Natural killer cell (primary cell): ENCODE measurements at regions not wholly inside any gene's neighbourhood (a gene's known extent, or its start where the extent isn't known, plus 50 kb on each side); places are given as distances from the start of the nearest gene placed in this dataset.

ENCODE experiments used
- ATAC-seq, 3 donors: fragments of 150-1000 bp in 2 of 3; fragments of 200-7000 bp in 1 of 3; cut with Tn5 transposase; 1 replicate in 1 of 3; 2 replicates in 2 of 3; pipeline ENCODE4 v1.10.0; 2021; ENCODE audit warnings: mild to moderate bottlenecking in 2 of 3, moderate library complexity in 2 of 3
- DNase-seq, 2 donors: peaks; one replicate each; pipeline versions ENCODE4 v3.0.0 to v3.0.0-alpha.2; 2013 to 2021; ENCODE audit warnings: mixed read lengths in 1 of 2
- H3K27ac ChIP-seq: one replicate; pipeline ENCODE4 v1.5.1; 2013; ENCODE audit warnings: mild to moderate bottlenecking, low read length
- H3K27me3 ChIP-seq: one replicate; pipeline ENCODE4 v1.6.1; 2013; ENCODE audit warnings: low read length; ENCODE audit not compliant: control insufficient read depth, insufficient read depth
- H3K36me3 ChIP-seq: one replicate; pipeline ENCODE4 v1.6.1; 2013; ENCODE audit warnings: low read length; ENCODE audit not compliant: control insufficient read depth, insufficient read depth
- H3K4me1 ChIP-seq: one replicate; pipeline ENCODE4 v1.6.1; 2013; ENCODE audit warnings: low read length; ENCODE audit not compliant: control insufficient read depth, insufficient read depth
- H3K4me3 ChIP-seq: one replicate; pipeline ENCODE4 v1.5.1; 2013; ENCODE audit warnings: low read length
- H3K9me3 ChIP-seq: one replicate; pipeline ENCODE4 v1.6.1; 2013; ENCODE audit warnings: low read length; ENCODE audit not compliant: control insufficient read depth, insufficient read depth
- H3K27ac Mint-ChIP-seq, 2 donors: one replicate each; pipeline ENCODE4 v1.8.0; 2022; ENCODE audit warnings: mild to moderate bottlenecking in 2 of 2, mixed read lengths in 2 of 2, moderate library complexity in 1 of 2
- H3K27me3 Mint-ChIP-seq, 2 donors: one replicate each; pipeline ENCODE4 v1.8.0; 2022; ENCODE audit warnings: low read depth in 2 of 2, mixed read lengths in 2 of 2
- H3K36me3 Mint-ChIP-seq: one replicate; pipeline ENCODE4 v1.8.0; 2022; ENCODE audit warnings: mixed read lengths
- H3K4me1 Mint-ChIP-seq, 2 donors: one replicate each; pipeline ENCODE4 v1.8.0; 2022; ENCODE audit warnings: mixed read lengths in 2 of 2
- H3K4me3 Mint-ChIP-seq: one replicate; pipeline ENCODE4 v1.8.0; 2022; ENCODE audit warnings: mild to moderate bottlenecking, moderate library complexity, mixed read lengths
- H3K9me3 Mint-ChIP-seq, 2 donors: one replicate each; pipeline ENCODE4 v1.8.0; 2022; ENCODE audit warnings: mixed read lengths in 2 of 2
- CTCF ChIP-seq: fragments of 200-600 bp; IDR thresholded peaks from one replicate; pipeline ENCODE4 v1.8.0; 2022; ENCODE audit warnings: antibody characterized with exemption
- WGBS: methylation state at CpG from one replicate; pipeline ENCODE4 v1.1.7; 2013; ENCODE audit warnings: missing lambda C conversion rate; ENCODE audit not compliant: insufficient coverage; 5-methylcytosine and 5-hydroxymethylcytosine counted together
- intact Hi-C: fragments of 100-400 bp; cut with micrococcal nuclease; formaldehyde crosslinking; loops from one replicate; pipeline ENCODE4 v1.14.2; 2022

- TF ChIP-seq CTCF: no peak
- H3K4me1 Mint-ChIP-seq: no peaks in the 10 kb centered on the region
- Histone ChIP-seq H3K27me3 (no peaks in the 10 kb centered on the region), H3K4me3 (no peak overlapping the region), H3K36me3 (no peaks in the 10 kb centered on the region), H3K4me1 (no peaks in the 10 kb centered on the region), H3K27ac (no peak overlapping the region), H3K9me3 (peaks cover 3% of the 10 kb centered on the region)
- 83% methylated on average over 1 of the region's 1 CpG for WGBS
- peaks cover 16 to 17% of the 10 kb centered on the region in 2 donors for H3K9me3 Mint-ChIP-seq
- H3K27me3 Mint-ChIP-seq: no peaks in the 10 kb centered on the region
- intact Hi-C loops: no loop called here
- H3K4me3 Mint-ChIP-seq: no peak overlapping the region
- DNase-seq: no peak
- H3K27ac Mint-ChIP-seq: no peak overlapping the region
- no peaks in the 10 kb centered on the region for H3K36me3 Mint-ChIP-seq
- ATAC-seq: no peak
These were observed 390.7 kb upstream of the ADGRL3 start for GRCh38 chr4:60809486-60809800.

- Mint-ChIP-seq H3K4me1 (no peaks in the 10 kb centered on the region), H3K27ac (no peak overlapping the region)
- ATAC-seq: no peak
These were observed 387.3 kb upstream of the ADGRL3 start for GRCh38 chr4:60812811-60813210.

GRCh38 chr4:60814549-60814948 lies 385.6 kb upstream of the ADGRL3 start:
- Histone ChIP-seq H3K27me3 (no peaks in the 10 kb centered on the region), H3K4me3 (no peak overlapping the region), H3K4me1 (no peaks in the 10 kb centered on the region), H3K36me3 (no peaks in the 10 kb centered on the region), H3K27ac (no peak overlapping the region), H3K9me3 (peaks cover 5% of the 10 kb centered on the region)
- no peaks in the 10 kb centered on the region for H3K27me3 Mint-ChIP-seq
- no peak overlapping the region for H3K4me3 Mint-ChIP-seq
- no peak for ATAC-seq
- intact Hi-C loops: no loop called here
- H3K36me3 Mint-ChIP-seq: no peaks in the 10 kb centered on the region
- peaks cover 22 to 27% of the 10 kb centered on the region in 2 donors for H3K9me3 Mint-ChIP-seq
- DNase-seq: no peak
- H3K27ac Mint-ChIP-seq: no peak overlapping the region
- TF ChIP-seq CTCF: no peak
- H3K4me1 Mint-ChIP-seq: no peaks in the 10 kb centered on the region
- 86% methylated on average over 4 of the region's 4 CpGs for WGBS

More at GRCh38 chr4:60812811-60813210, 387.3 kb upstream of the ADGRL3 start:
- TF ChIP-seq CTCF: no peak
- Histone ChIP-seq H3K9me3 (peaks cover 5% of the 10 kb centered on the region), H3K36me3 (no peaks in the 10 kb centered on the region), H3K27ac (no peak overlapping the region), H3K4me3 (no peak overlapping the region), H3K4me1 (no peaks in the 10 kb centered on the region), H3K27me3 (no peaks in the 10 kb centered on the region)
- Mint-ChIP-seq H3K4me3 (no peak overlapping the region), H3K36me3 (no peaks in the 10 kb centered on the region), H3K27me3 (no peaks in the 10 kb centered on the region), H3K9me3 (peaks cover 15 to 19% of the 10 kb centered on the region in 2 donors)
- no CpG with 5 or more reads among the region's 1 CpG for WGBS
- intact Hi-C loops: no loop called here
- DNase-seq: no peak

- no peak for DNase-seq
- Mint-ChIP-seq H3K36me3 (no peaks in the 10 kb centered on the region), H3K4me3 (no peak overlapping the region), H3K27me3 (no peaks in the 10 kb centered on the region), H3K27ac (no peak overlapping the region), H3K4me1 (no peaks in the 10 kb centered on the region), H3K9me3 (peaks cover 17 to 24% of the 10 kb centered on the region in 2 donors)
- no peak for TF ChIP-seq CTCF
- Histone ChIP-seq H3K9me3 (peaks cover 5% of the 10 kb centered on the region), H3K4me3 (no peak overlapping the region), H3K4me1 (no peaks in the 10 kb centered on the region), H3K36me3 (no peaks in the 10 kb centered on the region), H3K27me3 (no peaks in the 10 kb centered on the region), H3K27ac (no peak overlapping the region)
- 60% methylated on average over 1 of the region's 1 CpG for WGBS
- intact Hi-C loops: no loop called here
- ATAC-seq: no peak
These were observed 382.5 kb upstream of the ADGRL3 start for GRCh38 chr4:60817609-60818008.
